H9 (cell line): ENCODE measurements at regions not wholly inside any gene's neighbourhood (a gene's known extent, or its start where the extent isn't known, plus 50 kb on each side); places are given as distances from the start of the nearest gene placed in this dataset.

Experiments
- DNase-seq: peaks from one replicate; pipeline ENCODE4 v3.0.0-alpha.2; 2017
- H2AFZ ChIP-seq: one replicate; pipeline ENCODE4 v1.6.1; 2013; ENCODE audit warnings: mild to moderate bottlenecking, low read length, control low read depth, moderate library complexity
- H2AK5ac ChIP-seq: 2 replicates; pipeline ENCODE4 v1.6.1; 2013; ENCODE audit warnings: low read length, control low read depth, mixed read lengths; ENCODE audit not compliant: insufficient read length
- H2BK120ac ChIP-seq: one replicate; pipeline ENCODE4 v1.6.1; 2013; ENCODE audit warnings: low read depth, mild to moderate bottlenecking, low read length, control low read depth, inconsistent platforms; ENCODE audit not compliant: poor library complexity, severe bottlenecking
- H2BK12ac ChIP-seq: 2 replicates; pipeline ENCODE4 v1.6.1; 2013; ENCODE audit warnings: low read length, control low read depth, mixed read lengths, low read depth; ENCODE audit not compliant: insufficient read length
- H2BK15ac ChIP-seq: 2 replicates; pipeline ENCODE4 v1.6.1; 2013; ENCODE audit warnings: low read depth, low read length, control low read depth
- H2BK20ac ChIP-seq: one replicate; pipeline ENCODE4 v1.6.1; 2013; ENCODE audit warnings: low read depth, mild to moderate bottlenecking, low read length, control low read depth, inconsistent platforms; ENCODE audit not compliant: poor library complexity, severe bottlenecking
- H2BK5ac ChIP-seq: 2 replicates; pipeline ENCODE4 v1.6.1; 2013; ENCODE audit warnings: low read length, control low read depth, mixed read lengths; ENCODE audit not compliant: insufficient read length
- H3K14ac ChIP-seq: 2 replicates; pipeline ENCODE4 v1.6.1; 2013; ENCODE audit warnings: low read length, control low read depth; ENCODE audit not compliant: insufficient read depth
- H3K18ac ChIP-seq: 2 replicates; pipeline ENCODE4 v1.6.1; 2013; ENCODE audit warnings: low read depth, mild to moderate bottlenecking, mixed read lengths, low read length, control low read depth; ENCODE audit not compliant: insufficient read length
- H3K23ac ChIP-seq: 2 replicates; pipeline ENCODE4 v1.6.1; 2013; ENCODE audit warnings: low read length, control low read depth, mixed read lengths, low read depth; ENCODE audit not compliant: insufficient read length
- H3K23me2 ChIP-seq: 2 replicates; pipeline ENCODE4 v1.6.1; 2013; ENCODE audit warnings: low read depth, mild to moderate bottlenecking, mixed read lengths, low read length, control low read depth; ENCODE audit not compliant: insufficient read length, poor library complexity, severe bottlenecking
- H3K27ac ChIP-seq: 2 replicates; pipeline ENCODE4 v1.5.1; 2013; ENCODE audit warnings: low read length, control low read depth, mixed read lengths, low read depth; ENCODE audit not compliant: insufficient read length
- H3K27me3 ChIP-seq: 2 replicates; pipeline ENCODE4 v1.6.1; 2013; ENCODE audit warnings: low read length, control low read depth, inconsistent platforms; ENCODE audit not compliant: insufficient read depth
- H3K4ac ChIP-seq: 2 replicates; pipeline ENCODE4 v1.6.1; 2013; ENCODE audit warnings: low read depth, mild to moderate bottlenecking, control low read depth, inconsistent platforms, low read length, moderate library complexity
- H3K4me1 ChIP-seq: 2 replicates; pipeline ENCODE4 v1.6.1; 2013; ENCODE audit warnings: low read length, control low read depth, inconsistent platforms; ENCODE audit not compliant: insufficient read depth
- H3K4me2 ChIP-seq: 2 replicates; pipeline ENCODE4 v1.6.1; 2013; ENCODE audit warnings: low read length, control low read depth, mixed read lengths; ENCODE audit not compliant: insufficient read length, insufficient read depth
- H3K56ac ChIP-seq: 2 replicates; pipeline ENCODE4 v1.6.1; 2013; ENCODE audit warnings: low read depth, mild to moderate bottlenecking, mixed read lengths, low read length, control low read depth; ENCODE audit not compliant: insufficient read length
- H3K79me1 ChIP-seq: 2 replicates; pipeline ENCODE4 v1.6.1; 2013; ENCODE audit warnings: low read depth, mild to moderate bottlenecking, moderate library complexity, low read length, control low read depth, inconsistent platforms; ENCODE audit not compliant: insufficient read depth, poor library complexity, severe bottlenecking
- H3K79me2 ChIP-seq: 2 replicates; pipeline ENCODE4 v1.6.1; 2013; ENCODE audit warnings: low read length, control low read depth, inconsistent platforms; ENCODE audit not compliant: insufficient read depth
- H3K9ac ChIP-seq: 2 replicates; pipeline ENCODE4 v1.6.1; 2013; ENCODE audit warnings: low read length, control low read depth, mixed read lengths; ENCODE audit not compliant: insufficient read length; ENCODE audit errors: extremely low read depth
- H3K9me3 ChIP-seq: one replicate; pipeline ENCODE4 v1.6.1; 2013; ENCODE audit warnings: low read depth, low read length, inconsistent platforms; ENCODE audit not compliant: control insufficient read depth
- H3T11ph ChIP-seq: one replicate; pipeline ENCODE4 v1.6.1; 2013; ENCODE audit warnings: mild to moderate bottlenecking, low read length, control low read depth, inconsistent platforms
- H4K20me1 ChIP-seq: one replicate; pipeline ENCODE4 v1.6.1; 2013; ENCODE audit not compliant: control insufficient read depth, insufficient read length, insufficient read depth
- H4K5ac ChIP-seq: 2 replicates; pipeline ENCODE4 v1.6.1; 2013; ENCODE audit warnings: low read depth, mild to moderate bottlenecking, mixed read lengths, low read length, control low read depth; ENCODE audit not compliant: insufficient read length
- H4K8ac ChIP-seq: replicated peaks from 2 replicates; pipeline ENCODE4 v1.6.1; 2013; ENCODE audit warnings: low read length, control low read depth, mixed read lengths, low read depth; ENCODE audit not compliant: insufficient read length
- H4K91ac ChIP-seq: 2 replicates; pipeline ENCODE4 v1.6.1; 2013; ENCODE audit warnings: low read depth, mild to moderate bottlenecking, moderate library complexity, mixed read lengths, low read length, control low read depth; ENCODE audit not compliant: insufficient read length
- H3K27ac Mint-ChIP-seq, 3 experiments: 2 replicates in 2 of 3; 3 replicates in 1 of 3; pipeline ENCODE4 v1.8.0; 2020 to 2021; ENCODE audit warnings: mixed read lengths in 3 of 3, mild to moderate bottlenecking in 1 of 3, moderate library complexity in 1 of 3
- H3K27me3 Mint-ChIP-seq: 2 replicates; pipeline ENCODE4 v1.8.0; 2021; ENCODE audit warnings: low read depth, mild to moderate bottlenecking, moderate library complexity, mixed read lengths
- H3K36me3 Mint-ChIP-seq, 3 experiments: 2 replicates in 2 of 3; 3 replicates in 1 of 3; pipeline ENCODE4 v1.8.0; 2020 to 2021; ENCODE audit warnings: low read depth in 3 of 3, mixed read lengths in 3 of 3; ENCODE audit not compliant: insufficient read depth in 1 of 3
- H3K4me1 Mint-ChIP-seq, 2 experiments: 2 replicates each; pipeline ENCODE4 v1.8.0; 2020; ENCODE audit warnings: mixed read lengths in 2 of 2
- H3K4me3 Mint-ChIP-seq, 2 experiments: 2 replicates in 1 of 2; 3 replicates in 1 of 2; pipeline ENCODE4 v1.8.0; 2020 to 2021; ENCODE audit warnings: mild to moderate bottlenecking in 2 of 2, mixed read lengths in 2 of 2, moderate library complexity in 1 of 2
- H3K9me3 Mint-ChIP-seq, 2 experiments: 2 replicates in 1 of 2; 3 replicates in 1 of 2; pipeline ENCODE4 v1.8.0; 2020; ENCODE audit warnings: mild to moderate bottlenecking in 2 of 2, mixed read lengths in 2 of 2, moderate library complexity in 1 of 2
- CTCF ChIP-seq: fragments of 200-600 bp; sonication (generic); conservative IDR thresholded peaks from 3 replicates; pipeline ENCODE4 v1.8.0; 2021; ENCODE audit warnings: antibody characterized with exemption, mild to moderate bottlenecking
- WGBS: extraction: QIAGEN DNeasy Blood & Tissue Kit; methylation state at CpG from one replicate; pipeline ENCODE4 v1.1.7; 2013; ENCODE audit warnings: missing lambda C conversion rate, low lambda C conversion rate, mixed read lengths; ENCODE audit not compliant: insufficient read length; ENCODE audit errors: extremely low coverage; 5-methylcytosine and 5-hydroxymethylcytosine counted together

- no peak overlapping the region for H3K4me2 ChIP-seq
- no peak overlapping the region for H4K5ac ChIP-seq
- H2BK20ac ChIP-seq, result no peak overlapping the region
- peaks cover 9% of the 10 kb centered on the region for H3K4me1 ChIP-seq
- Mint-ChIP-seq H3K27ac (peak overlapping the region in 2 of 3 experiments; percentile 16 to 73; a peak in 2 of 7 replicates), H3K27me3 (no peaks in the 10 kb centered on the region; the same call in 1 of the 2 replicates), H3K4me1 (peaks cover 23 to 25% of the 10 kb centered on the region in 2 experiments), H3K9me3 (no peaks in the 10 kb centered on the region), H3K4me3 (no peak overlapping the region), H3K36me3 (no peaks in the 10 kb centered on the region)
- no peak overlapping the region for H2BK120ac ChIP-seq
- H3K23ac ChIP-seq, result no peak overlapping the region
- H3K4ac ChIP-seq, result no peak overlapping the region
- WGBS, result no CpG with 5 or more reads among the region's 5 CpGs
- no peak overlapping the region for H3K9ac ChIP-seq
- no peak overlapping the region for H4K91ac ChIP-seq
- no peak overlapping the region for H3K14ac ChIP-seq
- no peak overlapping the region for H2BK15ac ChIP-seq
- no peak overlapping the region for H3K18ac ChIP-seq
- H3K27me3 ChIP-seq, result no peaks in the 10 kb centered on the region
- no peak overlapping the region for H2AK5ac ChIP-seq
- H3K9me3 ChIP-seq, result no peaks in the 10 kb centered on the region
- H3T11ph ChIP-seq, result no peak overlapping the region
- H4K8ac ChIP-seq, result no peak overlapping the region
- H2BK5ac ChIP-seq, result no peak overlapping the region
- H3K27ac ChIP-seq, result no peak overlapping the region
- no peaks in the 10 kb centered on the region for H3K23me2 ChIP-seq
- H3K79me1 ChIP-seq, result no peaks in the 10 kb centered on the region
- H3K79me2 ChIP-seq, result no peaks in the 10 kb centered on the region
- no peak overlapping the region for H2BK12ac ChIP-seq
- no peak for TF ChIP-seq CTCF
- H2AFZ ChIP-seq, result no peak overlapping the region
- no peak for DNase-seq
- H4K20me1 ChIP-seq, result no peaks in the 10 kb centered on the region
- no peak overlapping the region for H3K56ac ChIP-seq
These were observed 82.7 kb upstream of the BCAR3 start for GRCh38 chr1:93764366-93764750.
